Fibroblast of lung (primary cell): ENCODE measurements at regions not wholly inside any gene's neighbourhood (a gene's known extent, or its start where the extent isn't known, plus 50 kb on each side); places are given as distances from the start of the nearest gene placed in this dataset.

Source experiments
- CTCF ChIP-seq, 2 donors: IDR thresholded peaks in 1 of 2; conservative IDR thresholded peaks in 1 of 2; 1 replicate in 1 of 2; 2 replicates in 1 of 2; pipeline ENCODE4 v1.5.1; 2011 to 2012; ENCODE audit warnings: low read length in 2 of 2, control low read depth in 1 of 2, inconsistent platforms in 1 of 2, low read depth in 1 of 2, mild to moderate bottlenecking in 1 of 2
- EZH2 ChIP-seq: IDR thresholded peaks from 2 replicates; pipeline ENCODE4 v1.5.1; 2012; ENCODE audit warnings: low read length, control low read depth, mild to moderate bottlenecking; ENCODE audit errors: missing control alignments

- TF ChIP-seq EZH2 (no peak), CTCF (conservative IDR thresholded peaks at IDR 0.05 in 1 of 2, IDR thresholded peaks at IDR 0.05 in 1 of 2; ENCODE audit: low read depth in 1 of 2, low read length in 2 of 2) (no peak)
These were observed 88.7 kb upstream of the C15orf39 start for GRCh38 chr15:75112848-75113492.
